WERI-Rb-1 (cell line): ENCODE measurements at regions not wholly inside any gene's neighbourhood (a gene's known extent, or its start where the extent isn't known, plus 50 kb on each side); places are given as distances from the start of the nearest gene placed in this dataset.

ENCODE experiments used
- DNase-seq: peaks from one replicate; pipeline ENCODE4 v3.0.0-alpha.2; 2020
- H3K27ac ChIP-seq: fragments of 250-450 bp; sonication (Bioruptor Pico); 2 replicates; pipeline ENCODE4 v1.5.1; 2020; ENCODE audit warnings: mild to moderate bottlenecking, moderate library complexity
- H3K27me3 ChIP-seq: fragments of 250-450 bp; sonication (Bioruptor Pico); 2 replicates; pipeline ENCODE4 v1.5.1; 2021; ENCODE audit warnings: mild to moderate bottlenecking, low read depth, moderate library complexity; ENCODE audit not compliant: insufficient read depth, severe bottlenecking
- H3K36me3 ChIP-seq: fragments of 250-450 bp; sonication (Bioruptor Pico); 2 replicates; pipeline ENCODE4 v1.5.1; 2020; ENCODE audit warnings: mild to moderate bottlenecking, moderate library complexity
- H3K4me3 ChIP-seq: 2 replicates; pipeline ENCODE4 v1.5.1; 2011; ENCODE audit warnings: low read depth, mild to moderate bottlenecking, control low read depth, low read length
- H3K9me3 ChIP-seq: fragments of 250-450 bp; sonication (Bioruptor Pico); 2 replicates; pipeline ENCODE4 v1.5.1; 2021; ENCODE audit warnings: mild to moderate bottlenecking, moderate library complexity; ENCODE audit not compliant: severe bottlenecking
- CTCF ChIP-seq: IDR thresholded peaks from 2 replicates; pipeline ENCODE4 v1.5.1; 2011; ENCODE audit warnings: low read depth, mild to moderate bottlenecking, control low read depth, inconsistent platforms, low read length

- TF ChIP-seq CTCF = no peak
- H3K36me3 ChIP-seq = no peaks in the 10 kb centered on the region
- no peaks in the 10 kb centered on the region for H3K27me3 ChIP-seq
- no peak overlapping the region for H3K27ac ChIP-seq
- DNase-seq = no peak
- no peak overlapping the region for H3K4me3 ChIP-seq
- peaks cover 7% of the 10 kb centered on the region for H3K9me3 ChIP-seq
Observed at GRCh38 chr6:150720774-150721233, 121.1 kb downstream of the PLEKHG1 start.

- Histone ChIP-seq H3K27ac (no peak overlapping the region), H3K36me3 (no peaks in the 10 kb centered on the region), H3K27me3 (no peaks in the 10 kb centered on the region), H3K9me3 (peaks cover 7% of the 10 kb centered on the region), H3K4me3 (no peak overlapping the region)
- DNase-seq = no peak
- TF ChIP-seq CTCF = no peak
Observed at GRCh38 chr6:150721418-150722266, 122.0 kb downstream of the PLEKHG1 start.

- no peak for TF ChIP-seq CTCF
- Histone ChIP-seq H3K27me3 (no peaks in the 10 kb centered on the region), H3K9me3 (peaks cover 7% of the 10 kb centered on the region), H3K4me3 (no peak overlapping the region), H3K27ac (no peak overlapping the region), H3K36me3 (no peaks in the 10 kb centered on the region)
- no peak for DNase-seq
Observed at GRCh38 chr6:150722614-150723344, 123.1 kb downstream of the PLEKHG1 start.

- Histone ChIP-seq H3K27ac (no peak overlapping the region), H3K4me3 (no peak overlapping the region), H3K9me3 (peaks cover 7% of the 10 kb centered on the region), H3K27me3 (no peaks in the 10 kb centered on the region), H3K36me3 (no peaks in the 10 kb centered on the region)
- DNase-seq = no peak
- TF ChIP-seq CTCF = no peak
Observed at GRCh38 chr6:150723345-150723658, 123.6 kb downstream of the PLEKHG1 start.

- no peak for DNase-seq
- Histone ChIP-seq H3K9me3 (peaks cover 7% of the 10 kb centered on the region), H3K36me3 (no peaks in the 10 kb centered on the region), H3K27ac (no peak overlapping the region), H3K4me3 (no peak overlapping the region), H3K27me3 (no peaks in the 10 kb centered on the region)
- TF ChIP-seq CTCF = no peak
Observed at GRCh38 chr6:150723857-150724256, 124.2 kb downstream of the PLEKHG1 start.
